K562 (cell line): ENCODE measurements at regions not wholly inside any gene's neighbourhood (a gene's known extent, or its start where the extent isn't known, plus 50 kb on each side); places are given as distances from the start of the nearest gene placed in this dataset.

Experiments
- ATAC-seq: fragments of 200-7000 bp; cut with Tn5 transposase; 3 replicates; pipeline ENCODE4 v1.9.1; 2020; ENCODE audit warnings: moderate library complexity
- BruUV-seq: library from RNA; stranded (reverse); fragments of 400-500 nt; replicated peaks from 2 replicates; lab custom pipeline; 2021; lab: Mats Ljungman, UMichigan
- CTCF ChIA-PET: fragments of 300-600 bp; formaldehyde crosslinking; extraction: SDS; loops from one replicate; lab custom pipeline; 2021; ENCODE audit warnings: low intra/inter-chr PET ratio; lab: Yijun Ruan, JAX
- POLR2A ChIA-PET: fragments of 300-600, 350-650 bp; sonication (Branson Sonifier 250); formaldehyde crosslinking; extraction: SDS; loops from one replicate; lab custom pipeline; 2021; ENCODE audit warnings: antibody characterized with exemption, inconsistent platforms; lab: Yijun Ruan, JAX
- DNase-seq, 4 experiments: peaks; one replicate each; pipeline versions ENCODE4 v3.0.0 to v3.0.0-alpha.2; 2011 to 2018; ENCODE audit warnings: low spot score in 3 of 4, mixed read lengths in 3 of 4; ENCODE audit errors: extremely low read depth in 1 of 4
- FAIRE-seq: peaks from 2 replicates; lab custom pipeline; 2011; peaks lifted over from hg19 to GRCh38; lab: Jason Lieb, UNC
- H2AFZ ChIP-seq: 2 replicates; pipeline ENCODE4 v1.6.0; 2011; ENCODE audit warnings: low read depth, low read length, control low read depth, inconsistent platforms
- H3K27ac ChIP-seq: fragments of 200-600 bp; 3 replicates; pipeline ENCODE4 v1.8.0; 2011; ENCODE audit warnings: low read depth, mild to moderate bottlenecking, control low read depth, inconsistent platforms, low read length, moderate library complexity, mixed read lengths; ENCODE audit errors: extremely low read depth
- H3K27me3 ChIP-seq, 2 experiments: fragments of 300-600 bp in 1 of 2; 2 replicates in 1 of 2; 3 replicates in 1 of 2; pipeline versions ENCODE4 v1.6.0 to v1.8.0; 2011; ENCODE audit warnings: inconsistent platforms in 2 of 2, low read length in 2 of 2, mild to moderate bottlenecking in 1 of 2, mixed read lengths in 1 of 2, moderate library complexity in 1 of 2; ENCODE audit not compliant: control insufficient read depth in 2 of 2, insufficient read depth in 2 of 2
- H3K36me3 ChIP-seq: fragments of 300-600 bp; 3 replicates; pipeline ENCODE4 v1.8.0; 2011; ENCODE audit warnings: mild to moderate bottlenecking, low read length, inconsistent platforms; ENCODE audit not compliant: control insufficient read depth, insufficient read depth
- H3K4me1 ChIP-seq, 2 experiments: fragments of 200-600 bp in 1 of 2; replicated peaks in 1 of 2; 2 replicates in 1 of 2; 3 replicates in 1 of 2; pipeline versions ENCODE4 v1.5.1 to v1.8.0; 2011; ENCODE audit warnings: inconsistent platforms in 2 of 2, low read length in 2 of 2, mild to moderate bottlenecking in 1 of 2, mixed read lengths in 1 of 2, moderate library complexity in 1 of 2; ENCODE audit not compliant: control insufficient read depth in 2 of 2, insufficient read depth in 2 of 2
- H3K4me2 ChIP-seq: 2 replicates; pipeline ENCODE4 v1.6.1; 2011; ENCODE audit warnings: low read length, control low read depth, inconsistent platforms, mixed read lengths; ENCODE audit not compliant: insufficient read depth
- H3K4me3 ChIP-seq: fragments of 200-600 bp; sonication (generic), shearing (Covaris generic); 2 replicates; pipeline ENCODE4 v1.5.1; 2016; ENCODE audit warnings: control low read depth, inconsistent platforms
- H3K79me2 ChIP-seq: fragments of 200-600 bp; 3 replicates; pipeline ENCODE4 v1.8.0; 2011; ENCODE audit warnings: low read length, inconsistent platforms; ENCODE audit not compliant: control insufficient read depth, insufficient read depth
- H3K9ac ChIP-seq, 2 experiments: 2 replicates each; pipeline versions ENCODE4 v1.6.0 to v1.6.1; 2011; ENCODE audit warnings: low read depth in 2 of 2, low read length in 2 of 2, control low read depth in 1 of 2, inconsistent platforms in 1 of 2, mild to moderate bottlenecking in 1 of 2, mixed read lengths in 1 of 2; ENCODE audit not compliant: insufficient read depth in 1 of 2
- H3K9me1 ChIP-seq: one replicate; pipeline ENCODE4 v1.6.0; 2011; ENCODE audit warnings: inconsistent platforms, mild to moderate bottlenecking, low read length, moderate library complexity; ENCODE audit not compliant: control insufficient read depth, insufficient read depth
- H3K9me3 ChIP-seq: replicated peaks from 2 replicates; pipeline ENCODE4 v1.5.1; 2011; ENCODE audit warnings: low read depth, low read length, inconsistent platforms; ENCODE audit not compliant: control insufficient read depth, insufficient read depth
- H4K20me1 ChIP-seq: replicated peaks from 2 replicates; pipeline ENCODE4 v1.6.1; 2011; ENCODE audit warnings: low read length, inconsistent platforms, mixed read lengths; ENCODE audit not compliant: control insufficient read depth, insufficient read depth
- CBFA2T2 ChIP-seq: fragments of 450-650 bp; conservative IDR thresholded peaks from 2 replicates; pipeline ENCODE4 v1.6.1; 2017; ENCODE audit warnings: mild to moderate bottlenecking
- CBFA2T3 ChIP-seq: fragments of 450-650 bp; IDR thresholded peaks from 2 replicates; pipeline ENCODE4 v1.6.1; 2017
- CHD1 ChIP-seq: fragments of 200-600 bp; sonication (generic); IDR thresholded peaks from one replicate; pipeline ENCODE4 v1.6.1; 2012; ENCODE audit warnings: mild to moderate bottlenecking, moderate library complexity, low read length, inconsistent platforms
- DPF2 ChIP-seq: fragments of 450-650 bp; IDR thresholded peaks from 2 replicates; pipeline ENCODE4 v1.6.1; 2016
- ELF4 ChIP-seq: fragments of 450-650 bp; formaldehyde crosslinking; IDR thresholded peaks from 2 replicates; pipeline ENCODE4 v1.4.0; 2022; ENCODE audit warnings: missing genetic modification characterization
- EP300 ChIP-seq: IDR thresholded peaks from 2 replicates; pipeline ENCODE4 v1.6.1; 2012; ENCODE audit warnings: low read length, improper control_type of control experiment
- FOXK2 ChIP-seq, 2 experiments: fragments of 450-650 bp; IDR thresholded peaks in 1 of 2; conservative IDR thresholded peaks in 1 of 2; 2 replicates each; pipeline ENCODE4 v1.6.1; 2016; ENCODE audit warnings: low read depth in 2 of 2, mild to moderate bottlenecking in 1 of 2
- NFIC ChIP-seq: fragments of 450-650 bp; IDR thresholded peaks from 2 replicates; pipeline ENCODE4 v1.6.1; 2017; ENCODE audit warnings: mild to moderate bottlenecking, inconsistent platforms
- PBX2 ChIP-seq, 2 experiments: IDR thresholded peaks in 1 of 2; conservative IDR thresholded peaks in 1 of 2; 2 replicates each; pipeline ENCODE4 v1.6.1; 2016; ENCODE audit warnings: low read depth in 2 of 2, mild to moderate bottlenecking in 1 of 2, missing compliant biosample characterization in 1 of 2, missing genetic modification characterization in 1 of 2, moderate library complexity in 1 of 2
- PML ChIP-seq: IDR thresholded peaks from 2 replicates; pipeline ENCODE4 v1.6.1; 2012; ENCODE audit warnings: low read length, inconsistent platforms
- SP2 ChIP-seq: IDR thresholded peaks from 2 replicates; pipeline ENCODE4 v1.6.1; 2011; ENCODE audit warnings: mild to moderate bottlenecking, low read depth, low read length, moderate library complexity; ENCODE audit not compliant: poor library complexity, severe bottlenecking; ENCODE audit errors: extremely low read depth
- WGBS: fragments of 100-300 bp; shearing (Covaris generic); methylation state at CpG from one replicate; pipeline ENCODE4 v1.1.6; 2016; ENCODE audit warnings: low coverage, mixed read lengths; ENCODE audit not compliant: insufficient coverage; ENCODE audit errors: missing lambda C conversion rate; 5-methylcytosine and 5-hydroxymethylcytosine counted together
- in situ Hi-C: fragments of 300-500 bp; cut with MboI; formaldehyde crosslinking; loops from 4 replicates; pipeline ENCODE4 v1.15.0; 2018; ENCODE audit warnings: inconsistent platforms, mixed read lengths
- intact Hi-C: fragments of 100-400 bp; cut with micrococcal nuclease; formaldehyde crosslinking; loops from 2 replicates; pipeline ENCODE4 v1.14.2; 2022
- TF ChIP-seq, protein P1 (sequence below): fragments of 200-800 bp; sonication (Bioruptor generic); IDR thresholded peaks from 2 replicates; pipeline ENCODE4 v1.6.1; 2016; ENCODE audit warnings: missing genetic modification characterization, missing compliant biosample characterization

DNA sequence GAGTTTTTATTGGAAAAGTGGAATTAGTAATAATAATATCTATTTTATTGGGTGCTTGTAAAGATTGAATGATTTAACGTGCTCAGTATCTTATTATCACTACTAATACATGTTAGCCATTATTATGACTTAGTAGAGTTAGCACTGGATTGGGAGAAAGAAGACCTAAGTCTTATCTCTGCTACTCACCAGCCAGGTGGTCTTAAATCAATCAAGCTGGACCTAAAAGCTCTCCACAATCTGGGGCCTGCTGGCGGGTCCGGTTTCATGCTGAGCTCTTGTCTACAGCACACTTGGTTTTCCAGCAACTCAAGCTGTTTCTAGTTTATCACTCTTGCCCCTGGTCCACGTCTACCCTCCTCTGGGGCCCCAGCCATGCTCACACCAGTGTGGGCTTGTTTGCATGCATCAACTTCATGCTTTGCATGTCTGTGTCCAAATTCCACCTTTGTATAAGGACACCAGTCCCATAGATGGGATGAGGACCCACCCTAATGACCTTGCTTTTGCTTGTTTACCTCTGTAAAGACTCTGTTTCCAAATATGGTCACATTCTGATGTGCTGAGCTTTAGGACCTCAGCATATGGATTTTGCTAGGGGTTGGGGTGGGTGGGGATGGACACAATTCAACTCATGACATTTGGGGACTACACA is 363.1 kb downstream of the LPIN1 start:
- H3K79me2 ChIP-seq = no peaks in the 10 kb centered on the region
- peak in 2 of 4 experiments; percentile 53 to 74 for DNase-seq
- intact Hi-C loops (no loop called here), in situ Hi-C loops (no loop called here)
- no peaks in the 10 kb centered on the region for H3K27me3 ChIP-seq
- H2AFZ ChIP-seq = 0 out of 2 replicates have a peak overlapping the region, but pooled peaks have one; percentile 1
- H3K36me3 ChIP-seq = no peaks in the 10 kb centered on the region
- H3K9me3 ChIP-seq = no peaks in the 10 kb centered on the region
- peak; percentile 46 for ATAC-seq
- H4K20me1 ChIP-seq = no peaks in the 10 kb centered on the region
- CTCF ChIA-PET = no interaction called here
- H3K4me3 ChIP-seq = no peak overlapping the region
- no TSS peak for BruUV-seq
- 10% methylated on average over 4 of the region's 4 CpGs for WGBS
- H3K9ac ChIP-seq = no peak overlapping the region
- H3K4me2 ChIP-seq = no peak overlapping the region
- no peak overlapping the region for H3K27ac ChIP-seq
- H3K9me1 ChIP-seq = no peaks in the 10 kb centered on the region
- FAIRE-seq = peak; percentile 63
- POLR2A ChIA-PET = interaction anchor here (0.5 to 1.3 kb wide), 3 partner anchors 47 to 855 kb away, joined by 3 to 6 read pairs (median 3); no protein-coding TSS in a partner anchor
- peaks cover 19 to 34% of the 10 kb centered on the region in 2 experiments for H3K4me1 ChIP-seq
- TF ChIP-seq PBX2 (CRISPR knock-in tag; IDR thresholded peaks at IDR 0.05; ENCODE audit: low read depth) (no peak), PBX2 (tag; conservative IDR thresholded peaks at IDR 0.05; ENCODE audit: low read depth) (peak; percentile 80), NFIC (peak; percentile 46; the same call in 1 of the 2 replicates), PML (peak; percentile 76), SP2 (no peak), ELF4 (CRISPR knock-in tag) (no peak), CHD1 (no peak), FOXK2 (conservative IDR thresholded peaks at IDR 0.05 in 1 of 2, IDR thresholded peaks at IDR 0.05 in 1 of 2; ENCODE audit: low read depth in 2 of 2) (peak in 1 of 2 experiments; percentile 28; a peak in 1 of 4 replicates), CBFA2T2 (peak; percentile 86), EP300 (peak; percentile 34; the same call in 1 of the 2 replicates), DPF2 (peak; percentile 51; the same call in 1 of the 2 replicates), CBFA2T3 (peak; percentile 90)
- TF ChIP-seq, protein P1, sequence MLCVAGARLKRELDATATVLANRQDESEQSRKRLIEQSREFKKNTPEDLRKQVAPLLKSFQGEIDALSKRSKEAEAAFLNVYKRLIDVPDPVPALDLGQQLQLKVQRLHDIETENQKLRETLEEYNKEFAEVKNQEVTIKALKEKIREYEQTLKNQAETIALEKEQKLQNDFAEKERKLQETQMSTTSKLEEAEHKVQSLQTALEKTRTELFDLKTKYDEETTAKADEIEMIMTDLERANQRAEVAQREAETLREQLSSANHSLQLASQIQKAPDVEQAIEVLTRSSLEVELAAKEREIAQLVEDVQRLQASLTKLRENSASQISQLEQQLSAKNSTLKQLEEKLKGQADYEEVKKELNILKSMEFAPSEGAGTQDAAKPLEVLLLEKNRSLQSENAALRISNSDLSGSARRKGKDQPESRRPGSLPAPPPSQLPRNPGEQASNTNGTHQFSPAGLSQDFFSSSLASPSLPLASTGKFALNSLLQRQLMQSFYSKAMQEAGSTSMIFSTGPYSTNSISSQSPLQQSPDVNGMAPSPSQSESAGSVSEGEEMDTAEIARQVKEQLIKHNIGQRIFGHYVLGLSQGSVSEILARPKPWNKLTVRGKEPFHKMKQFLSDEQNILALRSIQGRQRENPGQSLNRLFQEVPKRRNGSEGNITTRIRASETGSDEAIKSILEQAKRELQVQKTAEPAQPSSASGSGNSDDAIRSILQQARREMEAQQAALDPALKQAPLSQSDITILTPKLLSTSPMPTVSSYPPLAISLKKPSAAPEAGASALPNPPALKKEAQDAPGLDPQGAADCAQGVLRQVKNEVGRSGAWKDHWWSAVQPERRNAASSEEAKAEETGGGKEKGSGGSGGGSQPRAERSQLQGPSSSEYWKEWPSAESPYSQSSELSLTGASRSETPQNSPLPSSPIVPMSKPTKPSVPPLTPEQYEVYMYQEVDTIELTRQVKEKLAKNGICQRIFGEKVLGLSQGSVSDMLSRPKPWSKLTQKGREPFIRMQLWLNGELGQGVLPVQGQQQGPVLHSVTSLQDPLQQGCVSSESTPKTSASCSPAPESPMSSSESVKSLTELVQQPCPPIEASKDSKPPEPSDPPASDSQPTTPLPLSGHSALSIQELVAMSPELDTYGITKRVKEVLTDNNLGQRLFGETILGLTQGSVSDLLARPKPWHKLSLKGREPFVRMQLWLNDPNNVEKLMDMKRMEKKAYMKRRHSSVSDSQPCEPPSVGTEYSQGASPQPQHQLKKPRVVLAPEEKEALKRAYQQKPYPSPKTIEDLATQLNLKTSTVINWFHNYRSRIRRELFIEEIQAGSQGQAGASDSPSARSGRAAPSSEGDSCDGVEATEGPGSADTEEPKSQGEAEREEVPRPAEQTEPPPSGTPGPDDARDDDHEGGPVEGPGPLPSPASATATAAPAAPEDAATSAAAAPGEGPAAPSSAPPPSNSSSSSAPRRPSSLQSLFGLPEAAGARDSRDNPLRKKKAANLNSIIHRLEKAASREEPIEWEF (CRISPR knock-in tag) = no peak
